Amygdala (tissue), 56 donors: ENCODE measurements at regions not wholly inside any gene's neighbourhood (a gene's known extent, or its start where the extent isn't known, plus 50 kb on each side); places are given as distances from the start of the nearest gene placed in this dataset.
"Not testable (repeated sequence)": the region's sequence is repeated elsewhere in the genome, so short reads cannot be mapped to it uniquely, and the experiment has no call there.

ENCODE experiments used
- DNase-seq, 56 donors: peaks; one replicate each; lab custom pipeline; 2025; lab: John Stamatoyannopoulos, UW

GRCh38 chr21:27542126-27542525 lies 575.2 kb upstream of the ADAMTS5 start:
- DNase-seq, result not testable (repeated sequence)

DNA sequence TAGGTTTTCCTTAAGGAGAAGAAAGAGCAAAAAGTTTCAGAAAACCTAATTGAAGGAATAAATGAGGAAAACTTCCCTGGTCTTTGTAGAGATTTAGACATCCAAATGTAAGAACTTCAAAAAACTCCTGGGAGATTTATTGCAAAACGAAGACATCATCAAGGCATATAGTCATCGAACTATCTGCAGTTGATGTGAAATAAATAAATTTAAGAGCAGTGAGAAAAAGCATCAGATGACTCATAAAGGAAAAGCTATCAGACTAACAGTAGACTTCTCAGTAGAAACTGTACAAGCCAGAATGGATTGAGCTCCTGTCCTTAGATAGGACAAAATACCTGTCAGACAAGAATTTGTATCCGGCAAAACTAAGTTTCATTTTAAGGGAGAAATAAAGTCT lies 569.4 kb upstream of the ADAMTS5 start:
- DNase-seq, result no peak

GRCh38 chr21:27535188-27535587 lies 568.3 kb upstream of the ADAMTS5 start:
- DNase-seq, result no peak

GRCh38 chr21:27534206-27534605 lies 567.3 kb upstream of the ADAMTS5 start:
- DNase-seq, result no peak

- DNase-seq, result no peak
Measured at GRCh38 chr21:27532076-27532475, 565.2 kb upstream of the ADAMTS5 start.

- DNase-seq, result no peak
Measured at GRCh38 chr21:27528697-27529096, 561.8 kb upstream of the ADAMTS5 start.

DNA sequence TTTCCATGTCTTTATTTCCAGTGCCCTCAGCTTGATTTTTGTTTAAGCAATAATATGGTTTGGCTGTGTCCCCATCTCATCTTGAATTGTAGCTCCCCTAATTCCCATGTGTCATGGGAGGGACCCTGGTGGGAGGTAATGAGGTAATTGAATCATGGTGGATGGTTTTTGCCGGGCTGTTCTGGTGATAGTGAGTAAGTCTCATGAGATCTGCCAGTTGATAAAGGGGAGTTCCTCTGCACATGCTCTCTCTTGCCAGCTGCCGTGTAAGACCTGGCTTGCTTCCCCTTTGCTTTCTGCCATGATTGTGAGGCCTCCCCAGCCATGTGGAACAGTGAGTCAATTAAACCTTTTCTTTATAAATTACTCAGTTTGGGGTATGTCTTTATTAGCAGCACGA lies 559.6 kb upstream of the ADAMTS5 start:
- DNase-seq, result no peak

GRCh38 chr21:27525780-27526179 lies 558.9 kb upstream of the ADAMTS5 start:
- DNase-seq, result no peak

DNA sequence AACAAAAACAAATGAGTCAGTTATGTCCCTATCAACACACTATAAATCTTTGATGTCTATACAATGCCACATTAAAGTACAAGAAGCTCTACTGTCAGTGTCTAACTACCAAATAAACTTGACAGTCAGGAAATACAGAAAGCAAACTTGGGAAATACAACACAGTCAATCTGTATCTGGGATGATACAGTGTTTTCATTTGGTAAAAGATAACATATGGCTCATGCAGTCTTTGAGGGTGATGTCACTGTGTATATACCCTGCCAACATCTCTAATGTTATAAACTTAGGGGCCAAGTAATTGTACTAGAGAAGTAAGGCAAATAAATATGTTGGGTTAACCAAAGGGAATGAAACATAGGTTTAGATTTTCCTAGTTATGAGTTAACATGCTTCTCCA lies 552.5 kb upstream of the ADAMTS5 start:
- DNase-seq, result no peak

GRCh38 chr21:27517177-27517576 lies 550.3 kb upstream of the ADAMTS5 start:
- not testable (repeated sequence) for DNase-seq

GRCh38 chr21:27515676-27516075 lies 548.8 kb upstream of the ADAMTS5 start:
- no peak for DNase-seq

GRCh38 chr21:27513825-27514224 lies 546.9 kb upstream of the ADAMTS5 start:
- DNase-seq, result no peak

- no peak for DNase-seq
Measured at GRCh38 chr21:27513016-27513415, 546.1 kb upstream of the ADAMTS5 start.

GRCh38 chr21:27511233-27511632 lies 544.3 kb upstream of the ADAMTS5 start:
- DNase-seq, result no peak

DNA sequence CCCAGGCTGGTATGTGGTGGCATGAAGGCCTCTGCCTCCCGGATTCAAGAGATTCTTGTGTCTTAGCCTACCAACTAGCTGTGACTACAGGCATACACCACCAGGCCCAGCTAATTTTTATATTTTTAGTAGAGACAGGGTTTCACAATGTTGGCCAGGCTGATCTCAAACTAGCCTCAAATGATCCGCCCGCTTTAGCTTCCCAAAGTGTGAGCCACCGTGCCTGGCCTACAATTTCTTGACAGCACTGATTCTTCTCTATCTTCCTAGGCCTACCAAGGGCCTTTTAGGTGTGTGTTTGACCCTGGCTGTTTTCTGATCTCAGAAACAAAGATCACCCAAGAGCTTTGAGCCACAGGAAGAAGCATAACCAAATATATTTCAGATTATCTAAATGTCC lies 540.8 kb upstream of the ADAMTS5 start:
- DNase-seq, result no peak

DNA sequence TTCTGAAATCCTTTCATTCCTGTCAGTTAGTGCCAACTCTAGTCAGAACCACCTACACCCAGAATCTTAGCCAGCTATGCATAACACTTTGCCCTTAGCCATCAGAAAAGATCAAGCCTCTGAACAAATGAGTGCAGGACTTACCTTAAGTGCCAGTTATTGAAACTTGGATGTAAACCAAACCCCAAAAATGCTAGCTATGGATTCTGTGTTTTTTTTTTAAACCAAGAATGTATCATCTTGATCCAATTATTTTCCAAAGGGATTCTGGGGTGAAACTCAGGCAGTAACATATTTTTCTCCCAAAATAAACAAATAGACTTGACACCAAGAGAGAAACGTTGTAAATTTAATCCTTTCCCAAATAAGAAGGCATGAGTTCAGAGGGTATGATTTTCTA lies 538.6 kb upstream of the ADAMTS5 start:
- no peak for DNase-seq

- DNase-seq, result no peak
Measured at GRCh38 chr21:27502801-27503200, 535.9 kb upstream of the ADAMTS5 start.

DNA sequence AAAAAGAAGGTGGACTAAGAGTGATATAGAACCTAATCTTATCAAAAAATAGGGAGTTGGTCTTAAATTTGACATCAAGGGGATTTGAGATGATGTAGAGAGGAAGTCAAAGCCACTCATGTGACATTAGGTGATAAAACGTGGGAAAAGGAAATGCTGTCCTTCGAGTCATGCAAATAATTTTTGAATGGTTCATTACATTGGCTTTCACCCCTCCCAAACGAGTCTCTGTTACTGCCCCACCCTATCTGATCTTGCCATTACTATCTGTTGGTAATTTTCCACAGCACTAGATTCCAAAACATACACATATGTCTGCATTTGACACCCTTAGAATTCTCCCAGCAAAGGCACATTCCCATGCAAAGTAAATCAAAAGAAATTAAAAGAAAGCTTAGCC lies 531.1 kb upstream of the ADAMTS5 start:
- no peak for DNase-seq

DNA sequence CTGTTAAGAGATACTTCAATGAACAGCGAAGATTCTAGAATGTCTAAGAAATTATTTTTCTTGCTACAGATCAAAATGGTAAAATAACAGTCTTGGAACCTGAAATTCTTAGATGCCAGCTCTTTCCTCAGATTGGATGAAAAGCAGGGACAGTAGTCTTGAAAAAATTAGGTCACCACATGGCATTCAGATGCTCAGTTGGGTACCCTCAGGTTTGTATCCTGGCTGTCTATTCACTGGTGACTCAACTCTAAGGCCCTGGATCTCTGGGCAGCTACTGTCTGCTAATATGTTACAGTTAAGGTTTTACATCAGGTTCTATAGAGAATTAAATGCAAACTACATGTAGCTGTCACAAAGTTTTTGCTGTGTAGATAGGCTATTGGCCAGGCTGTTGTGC lies 528.9 kb upstream of the ADAMTS5 start:
- DNase-seq, result no peak

GRCh38 chr21:27493542-27493941 lies 526.7 kb upstream of the ADAMTS5 start:
- DNase-seq, result no peak

DNA sequence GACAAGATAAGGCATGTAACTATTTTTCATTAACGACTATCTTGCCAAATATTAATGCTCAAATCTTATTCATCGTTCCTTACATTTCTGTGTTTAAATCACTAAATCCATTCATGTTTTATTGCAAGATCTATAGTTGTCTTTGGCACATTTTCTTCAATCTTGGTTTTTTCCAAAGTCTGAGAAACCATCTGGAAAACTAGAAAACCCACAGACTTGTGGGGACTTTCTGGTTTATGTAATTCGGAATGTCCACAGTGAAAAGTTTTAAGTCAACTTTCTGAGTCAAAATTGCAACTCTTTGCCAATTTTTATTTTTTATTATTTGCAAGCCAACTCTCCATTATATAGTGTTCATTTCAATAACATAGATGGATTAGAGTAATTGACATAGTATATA lies 520.8 kb upstream of the ADAMTS5 start:
- DNase-seq, result no peak

DNA sequence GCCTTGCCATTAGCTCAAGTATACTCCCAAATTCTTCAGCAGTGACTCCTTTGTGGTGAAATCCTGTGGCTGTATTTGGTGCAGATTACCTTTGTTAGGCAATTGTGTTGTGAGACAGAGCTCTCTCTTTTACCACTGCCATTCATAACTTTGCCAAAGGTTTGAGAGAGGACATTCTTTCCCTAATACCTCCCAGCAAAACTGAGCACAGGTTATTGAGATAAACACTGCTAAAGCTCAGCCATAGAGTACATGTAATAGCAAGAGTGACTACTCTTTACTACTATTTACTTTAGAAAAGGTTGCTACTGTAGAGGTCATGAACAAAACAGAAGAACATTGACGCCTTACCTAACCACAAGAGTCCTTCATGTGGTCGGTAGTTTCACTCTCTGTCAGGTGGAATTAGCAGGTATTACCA lies 514.0 kb upstream of the ADAMTS5 start:
- no peak for DNase-seq

DNA sequence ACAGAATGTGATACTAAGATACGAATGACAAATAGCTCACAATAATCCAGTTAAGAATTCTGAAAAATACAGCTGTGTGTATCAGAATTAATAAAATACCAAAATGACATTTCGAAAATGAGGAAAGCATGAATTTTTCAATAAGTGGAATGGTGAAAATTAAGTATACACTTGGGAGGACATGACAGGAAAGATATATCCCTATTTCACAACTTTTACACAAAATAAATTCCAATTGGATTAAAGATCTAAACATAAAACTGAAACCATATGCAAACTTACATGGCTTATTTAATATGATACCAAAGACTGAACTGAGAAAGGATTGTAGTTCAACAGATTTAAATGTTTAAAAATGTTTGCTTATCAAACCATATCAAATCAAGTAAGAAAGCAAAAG lies 510.4 kb upstream of the ADAMTS5 start:
- no peak for DNase-seq

DNA sequence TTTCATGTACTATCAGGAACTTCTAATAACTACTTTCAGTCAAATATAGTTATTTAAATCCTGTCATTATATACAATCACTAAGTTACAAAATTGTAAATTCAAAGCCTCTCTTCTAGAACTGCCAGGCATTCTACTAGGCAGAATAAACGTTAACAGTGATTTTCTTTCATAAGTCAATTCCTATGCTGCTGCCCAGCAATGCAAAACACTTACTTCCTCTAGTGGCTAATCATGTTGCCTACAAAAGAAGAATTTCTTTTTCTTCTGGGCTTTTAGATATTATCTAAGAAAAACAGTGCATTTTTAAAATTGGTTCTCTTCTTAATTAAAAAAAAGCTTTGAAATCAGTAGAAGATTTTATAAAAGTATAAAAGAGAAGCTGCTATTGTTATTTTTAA lies 509.8 kb upstream of the ADAMTS5 start:
- peak in 4 of 56 donors; percentile 1 to 10 (median 4) for DNase-seq
